Suprapubic skin (tissue), 4 donors: ENCODE measurements at regions not wholly inside any gene's neighbourhood (a gene's known extent, or its start where the extent isn't known, plus 50 kb on each side); places are given as distances from the start of the nearest gene placed in this dataset.

ENCODE experiments used
- POLR2A ChIP-seq, 2 donors: fragments of 450-650 bp; IDR thresholded peaks; one replicate each; pipeline ENCODE4 v1.6.1; 2017; ENCODE audit warnings: antibody characterized with exemption in 2 of 2, mild to moderate bottlenecking in 2 of 2, moderate library complexity in 2 of 2
- POLR2AphosphoS5 ChIP-seq, 3 donors: sonication (generic); formaldehyde crosslinking; IDR thresholded peaks; one replicate each; pipeline ENCODE4 v1.6.1; 2017; ENCODE audit warnings: antibody characterized with exemption in 3 of 3
- TF ChIP-seq, protein P1 (sequence below), 2 donors: fragments of 200-600 bp in 1 of 2; fragments of 450-650 bp in 1 of 2; sonication (generic) in 1 of 2; IDR thresholded peaks; one replicate each; pipeline ENCODE4 v1.5.1; 2016 to 2019; ENCODE audit warnings: antibody characterized with exemption in 2 of 2, mild to moderate bottlenecking in 1 of 2, moderate library complexity in 1 of 2

DNA sequence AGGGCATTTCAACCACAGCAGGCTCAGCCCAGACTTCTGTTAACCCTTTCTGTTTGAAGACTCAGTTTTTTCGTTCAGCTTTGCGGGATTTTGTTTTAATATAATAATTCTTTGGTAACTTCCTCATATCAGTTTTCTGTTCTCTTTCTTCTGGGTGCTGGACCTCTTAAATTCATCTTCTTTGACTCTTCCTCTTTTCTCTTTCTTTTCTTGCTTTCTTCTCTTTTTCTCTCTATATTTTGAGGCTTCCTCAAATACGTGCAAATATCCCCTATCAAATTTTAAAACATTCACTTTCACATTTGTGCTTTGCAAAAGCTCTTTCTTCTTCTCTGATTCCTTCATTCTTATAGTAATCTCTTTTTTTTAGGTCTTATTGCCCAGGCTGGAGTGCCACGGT, 136.3 kb downstream of the HS3ST3B1 start:
- no peak for TF ChIP-seq POLR2A (IDR thresholded peaks at IDR 0.05)
- no peak for TF ChIP-seq POLR2AphosphoS5 (IDR thresholded peaks at IDR 0.05)
- TF ChIP-seq, protein P1, sequence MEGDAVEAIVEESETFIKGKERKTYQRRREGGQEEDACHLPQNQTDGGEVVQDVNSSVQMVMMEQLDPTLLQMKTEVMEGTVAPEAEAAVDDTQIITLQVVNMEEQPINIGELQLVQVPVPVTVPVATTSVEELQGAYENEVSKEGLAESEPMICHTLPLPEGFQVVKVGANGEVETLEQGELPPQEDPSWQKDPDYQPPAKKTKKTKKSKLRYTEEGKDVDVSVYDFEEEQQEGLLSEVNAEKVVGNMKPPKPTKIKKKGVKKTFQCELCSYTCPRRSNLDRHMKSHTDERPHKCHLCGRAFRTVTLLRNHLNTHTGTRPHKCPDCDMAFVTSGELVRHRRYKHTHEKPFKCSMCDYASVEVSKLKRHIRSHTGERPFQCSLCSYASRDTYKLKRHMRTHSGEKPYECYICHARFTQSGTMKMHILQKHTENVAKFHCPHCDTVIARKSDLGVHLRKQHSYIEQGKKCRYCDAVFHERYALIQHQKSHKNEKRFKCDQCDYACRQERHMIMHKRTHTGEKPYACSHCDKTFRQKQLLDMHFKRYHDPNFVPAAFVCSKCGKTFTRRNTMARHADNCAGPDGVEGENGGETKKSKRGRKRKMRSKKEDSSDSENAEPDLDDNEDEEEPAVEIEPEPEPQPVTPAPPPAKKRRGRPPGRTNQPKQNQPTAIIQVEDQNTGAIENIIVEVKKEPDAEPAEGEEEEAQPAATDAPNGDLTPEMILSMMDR (IDR thresholded peaks at IDR 0.05), result no peak
